ENCODE measurements at regions not wholly inside any gene's neighbourhood (a gene's known extent, or its start where the extent isn't known, plus 50 kb on each side); places are given as distances from the start of the nearest gene placed in this dataset.

DNA sequence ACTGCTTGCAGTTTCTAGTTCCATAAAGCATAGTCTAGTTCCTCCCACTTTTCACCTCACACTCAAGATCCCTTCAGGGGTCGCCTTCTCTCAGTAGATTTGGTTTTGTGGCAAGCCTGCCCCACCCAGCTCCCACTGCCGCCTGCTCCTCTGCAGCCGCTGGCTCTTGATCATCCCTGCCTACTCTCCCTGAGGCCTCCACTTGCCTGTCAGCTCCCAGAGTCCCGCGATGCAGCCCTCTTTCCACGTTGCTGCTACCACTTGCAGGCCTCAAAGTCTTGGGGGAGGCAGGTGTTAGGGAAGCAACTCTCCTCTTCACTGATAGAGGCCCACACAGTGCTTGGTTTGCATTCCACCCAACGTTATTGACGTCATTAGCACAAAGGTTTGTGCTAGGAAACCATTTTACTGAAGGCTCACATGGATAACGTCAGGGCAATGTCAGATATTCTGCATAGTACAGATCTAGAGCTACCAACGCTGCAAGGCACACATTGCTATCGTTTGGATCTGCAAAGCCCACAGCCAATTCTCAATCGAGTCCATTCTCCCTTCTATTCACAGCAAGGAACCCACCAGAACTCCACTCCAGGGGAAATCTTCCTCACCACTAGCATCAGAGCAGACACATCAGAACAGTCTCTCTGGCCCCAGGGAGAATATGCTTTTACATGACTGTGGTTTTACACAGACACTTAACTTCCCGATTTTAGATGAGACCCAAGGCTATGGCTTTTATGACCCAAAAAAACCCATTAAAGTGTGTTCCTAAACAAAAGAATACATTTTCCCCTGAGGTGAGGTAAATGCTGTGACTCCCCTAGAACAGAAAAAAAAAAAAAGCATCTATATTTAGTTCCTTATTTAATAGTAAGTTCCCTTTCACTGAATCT lies 519.5 kb upstream of the CAMK1G start:
- DNase-seq (ENCODE audit: low read depth) = no peak

DNA sequence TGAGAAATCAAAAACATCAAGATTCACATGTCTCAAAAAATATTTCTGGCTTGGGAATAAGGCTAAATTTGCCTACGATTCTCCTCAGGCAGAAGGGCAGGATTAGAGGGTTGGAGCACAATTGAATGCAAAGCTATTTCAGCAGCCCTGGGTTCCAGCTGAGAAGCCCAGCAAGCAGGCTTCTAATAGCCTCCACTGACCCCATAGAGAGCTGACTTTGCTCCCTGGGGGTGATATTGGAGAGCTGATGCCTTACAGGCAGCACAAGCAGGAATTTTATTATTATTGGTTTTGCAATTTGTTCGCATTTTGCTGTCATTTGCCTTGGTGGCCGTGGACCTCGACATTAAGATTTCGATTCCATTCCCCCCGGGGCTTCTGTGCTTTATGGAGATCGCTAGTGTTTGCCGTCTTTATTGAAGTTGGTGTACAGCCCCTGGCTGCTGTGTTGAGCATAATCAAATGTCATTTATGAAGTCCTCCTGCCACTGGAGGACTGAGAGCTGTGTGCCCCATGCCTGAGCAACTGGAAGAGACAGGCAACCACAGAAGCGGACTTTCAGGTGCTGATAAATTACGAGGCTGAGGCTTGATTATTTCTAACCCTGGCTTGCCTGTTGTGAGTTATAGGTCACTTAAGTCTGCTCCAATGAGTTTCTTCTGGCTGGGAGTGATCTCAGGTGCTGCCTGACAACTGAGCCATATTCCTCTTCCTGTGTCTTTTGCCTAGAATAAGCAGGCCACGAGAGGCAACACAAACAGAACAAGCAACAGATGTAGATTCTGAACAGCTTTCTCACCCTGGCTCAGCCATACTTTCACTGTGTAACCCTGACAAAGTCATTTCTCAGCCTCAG lies 518.4 kb upstream of the CAMK1G start:
- DNase-seq (ENCODE audit: low read depth) = no peak

DNA sequence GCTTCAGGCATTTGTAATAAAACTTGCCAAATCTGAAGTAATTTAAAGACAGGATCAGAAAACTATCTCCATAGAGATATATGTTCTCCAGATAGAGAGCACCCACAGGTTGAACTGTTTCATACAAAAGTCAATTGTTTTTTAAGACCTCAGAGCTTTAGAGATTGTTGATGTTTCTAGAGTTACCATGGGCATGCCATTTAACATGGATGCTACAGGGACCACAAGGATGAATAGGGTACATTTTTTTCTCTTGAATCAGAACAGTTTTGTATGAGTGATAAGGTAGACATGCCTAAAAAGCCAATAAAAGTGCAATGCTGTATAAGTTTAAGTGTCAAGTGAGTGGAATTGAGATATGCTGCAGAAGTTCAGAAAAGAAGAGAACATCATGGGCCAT lies 511.0 kb upstream of the CAMK1G start:
- DNase-seq (ENCODE audit: low read depth) = no peak

DNA sequence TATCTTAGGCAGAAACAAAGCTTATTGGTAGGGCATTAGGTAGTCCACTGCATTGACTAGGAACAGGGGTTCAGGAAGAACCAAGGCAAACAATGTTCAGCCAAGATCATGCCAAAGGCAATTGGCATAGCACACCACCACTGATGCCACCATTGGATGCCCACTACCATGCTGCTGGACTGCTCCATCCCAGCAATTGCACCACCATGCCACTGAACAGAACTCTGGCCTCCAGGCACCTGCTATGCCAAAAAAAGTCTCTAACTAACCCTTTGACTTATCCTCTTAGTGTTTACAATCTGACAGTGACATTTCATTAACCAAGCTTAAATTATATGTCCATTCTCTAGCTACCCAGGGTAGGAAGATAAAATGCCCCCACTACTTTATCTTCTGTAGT lies 509.6 kb upstream of the CAMK1G start:
- no peak for DNase-seq (ENCODE audit: low read depth)

DNA sequence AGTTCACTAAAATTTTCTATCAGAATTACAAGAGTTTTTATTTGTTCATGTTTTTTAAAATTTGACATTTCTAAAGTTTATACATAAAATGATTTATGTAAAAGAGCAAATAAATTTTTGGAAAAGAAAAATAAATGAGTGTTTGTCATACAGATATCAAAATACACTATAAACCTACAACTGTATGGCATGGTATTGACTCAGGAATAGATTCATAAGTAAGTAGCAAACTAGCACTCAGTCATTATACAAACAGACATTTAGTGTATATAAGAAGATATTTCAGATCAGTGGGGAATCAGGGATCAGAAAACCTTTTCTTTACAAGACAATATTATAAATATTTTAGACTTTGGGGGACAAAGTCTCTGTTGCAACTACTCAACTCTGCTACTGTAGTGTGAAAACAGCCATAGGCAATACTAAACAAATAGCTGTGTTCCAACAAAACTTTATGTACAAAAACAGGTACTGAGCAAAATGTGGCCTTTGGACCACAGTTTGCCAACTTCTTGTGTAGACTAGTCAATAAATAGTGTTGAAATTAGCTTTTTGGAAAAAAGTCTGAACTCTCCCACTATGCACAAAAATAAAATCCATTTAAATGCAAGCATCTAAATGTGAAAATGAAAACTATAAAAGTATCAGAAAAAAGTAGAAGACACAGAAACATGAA lies 508.8 kb upstream of the CAMK1G start:
- no peak for DNase-seq (ENCODE audit: low read depth)

DNA sequence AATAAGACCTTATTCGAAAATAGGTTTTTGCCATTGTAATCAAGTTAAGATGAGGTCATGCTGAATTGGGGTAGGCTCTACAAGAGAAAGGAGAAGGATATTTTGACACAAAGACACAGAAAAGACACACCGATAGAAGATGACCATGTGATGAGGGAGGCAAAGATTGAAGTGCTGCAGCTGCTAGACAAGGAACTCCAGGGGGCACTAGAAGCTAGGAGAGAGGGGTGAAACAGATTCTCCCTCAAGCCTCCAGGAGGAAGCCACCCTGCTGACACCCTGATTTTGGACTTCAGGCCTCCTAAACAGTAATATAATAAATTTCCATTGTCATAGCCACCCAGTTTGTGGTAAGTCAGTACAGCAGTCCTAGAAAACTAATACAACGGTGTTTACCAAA lies 506.8 kb upstream of the CAMK1G start:
- DNase-seq (ENCODE audit: low read depth) = no peak

DNA sequence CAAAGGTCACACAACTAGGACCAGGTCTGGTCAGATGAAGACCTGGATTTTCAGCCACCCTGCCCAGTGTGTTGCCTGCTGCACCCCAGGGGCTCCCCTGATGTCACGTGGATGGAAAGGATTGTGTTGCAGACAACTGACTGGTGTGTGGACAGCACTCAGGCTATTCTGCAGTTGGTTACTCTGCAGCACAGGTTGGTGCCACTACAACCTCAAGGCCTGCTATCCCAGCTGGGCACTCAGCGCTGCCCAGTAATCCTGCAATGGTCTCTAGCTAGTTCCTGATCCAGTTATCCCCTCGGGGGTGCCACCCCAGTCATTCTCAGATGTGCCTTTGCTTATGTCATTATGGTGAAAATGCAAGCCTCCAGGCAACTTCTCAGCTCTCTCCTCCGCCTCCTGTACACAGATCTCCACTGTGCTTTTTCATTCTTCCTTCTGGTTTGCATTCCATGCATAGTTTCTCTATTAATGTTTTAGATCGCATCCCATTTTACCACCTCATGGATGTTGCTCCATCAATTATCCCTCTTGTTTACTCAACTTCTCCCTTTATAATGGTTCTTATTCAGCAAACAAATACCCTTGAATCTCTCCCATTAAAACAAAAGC lies 503.2 kb upstream of the CAMK1G start:
- DNase-seq (ENCODE audit: low read depth) = no peak

DNA sequence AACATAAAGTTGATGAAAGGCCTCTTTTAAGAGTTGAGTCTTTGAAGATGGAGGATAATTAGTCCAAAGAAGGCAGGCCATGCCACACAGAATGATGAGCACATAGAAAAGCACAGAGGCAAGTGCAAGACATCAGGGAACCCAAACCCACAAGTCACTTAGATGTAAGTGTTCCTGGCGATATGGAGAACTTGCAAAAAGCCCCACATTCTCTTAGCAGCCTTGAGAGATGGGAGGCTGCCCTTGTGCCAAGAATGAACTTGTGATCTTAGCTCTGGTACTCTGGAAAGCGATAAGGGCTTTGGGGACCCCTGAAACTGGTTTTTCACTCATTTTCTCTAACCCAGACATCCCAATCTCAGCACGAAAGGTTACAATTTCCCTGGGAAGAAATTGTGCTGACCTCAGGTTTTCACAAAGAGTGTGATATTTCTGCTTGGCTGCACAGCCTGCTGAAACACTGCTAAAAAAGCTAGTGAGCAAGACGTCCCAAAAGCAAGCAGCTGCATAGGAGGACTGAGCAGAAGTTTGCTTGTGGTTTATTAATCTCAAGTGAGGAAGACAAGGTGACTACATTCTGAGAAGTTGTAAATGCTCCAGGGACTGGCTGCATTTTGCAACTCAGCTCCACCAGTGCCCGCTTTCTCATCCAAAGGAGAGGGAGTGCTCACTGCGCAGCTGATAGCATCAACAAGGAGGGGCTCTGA lies 496.9 kb upstream of the CAMK1G start:
- DNase-seq (ENCODE audit: low read depth) = no peak

DNA sequence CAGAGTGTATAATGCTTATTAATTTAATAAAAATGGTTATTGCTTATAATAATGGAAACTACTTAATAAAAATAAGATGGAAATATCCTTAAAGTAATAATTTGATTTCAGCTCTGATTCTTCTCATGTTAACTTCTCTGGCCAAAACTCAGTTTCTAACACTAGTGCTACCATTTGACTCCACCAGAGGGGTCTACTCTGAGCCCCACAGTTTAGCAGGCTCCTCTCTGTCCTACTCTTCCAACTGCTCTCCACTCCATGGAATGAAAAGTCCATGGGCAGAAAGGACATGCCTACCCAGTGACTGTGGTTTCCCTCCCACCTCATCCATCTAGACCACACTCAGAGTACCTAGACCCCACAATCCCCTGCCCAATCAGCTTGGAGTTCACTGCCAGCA lies 489.1 kb upstream of the CAMK1G start:
- DNase-seq (ENCODE audit: low read depth) = no peak

DNA sequence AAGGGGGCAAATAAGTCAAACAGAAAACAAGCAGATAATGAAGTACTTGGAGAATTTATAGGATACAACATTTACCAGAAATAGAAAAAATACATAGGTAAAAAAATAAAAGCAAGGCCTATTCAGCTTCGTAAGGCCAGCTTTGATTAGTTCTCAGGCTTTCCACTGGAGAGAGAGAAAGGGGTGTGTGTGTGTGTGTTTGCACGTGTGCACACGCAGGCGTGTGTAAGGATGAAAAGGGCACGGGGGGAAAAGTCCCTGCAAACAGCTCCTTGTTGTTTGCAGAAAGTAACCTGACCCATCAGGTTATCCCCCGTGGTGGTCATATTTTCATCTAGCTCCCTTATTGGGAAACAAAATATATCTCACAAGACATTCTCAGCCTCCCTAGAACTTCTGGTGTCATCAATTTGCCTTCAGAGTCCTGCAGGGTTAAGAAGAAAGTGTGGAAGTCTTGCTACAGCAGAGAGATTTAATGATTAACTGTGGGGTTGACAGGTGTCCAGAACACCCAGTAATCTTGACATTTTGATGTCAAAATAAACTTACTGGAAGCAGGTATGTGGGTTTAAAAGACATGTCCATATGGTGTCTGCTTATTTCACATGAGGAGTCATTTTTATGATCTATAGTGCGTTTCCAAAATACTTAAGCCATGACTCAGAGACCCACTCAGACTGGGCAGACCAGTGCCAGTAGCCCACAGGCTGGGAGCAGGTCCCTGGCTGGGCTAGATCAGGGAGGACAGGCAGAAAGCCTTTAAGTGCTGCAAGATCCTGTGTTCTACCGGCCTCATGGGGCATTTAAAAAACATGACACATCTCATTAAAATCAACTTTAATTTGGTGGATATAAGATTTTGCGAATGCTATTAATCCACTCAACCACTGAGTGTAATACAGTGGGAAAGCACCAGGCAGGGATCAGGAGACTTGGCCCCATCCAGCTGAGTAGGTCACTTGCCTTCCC lies 487.6 kb upstream of the CAMK1G start:
- no peak for DNase-seq (ENCODE audit: low read depth)

DNA sequence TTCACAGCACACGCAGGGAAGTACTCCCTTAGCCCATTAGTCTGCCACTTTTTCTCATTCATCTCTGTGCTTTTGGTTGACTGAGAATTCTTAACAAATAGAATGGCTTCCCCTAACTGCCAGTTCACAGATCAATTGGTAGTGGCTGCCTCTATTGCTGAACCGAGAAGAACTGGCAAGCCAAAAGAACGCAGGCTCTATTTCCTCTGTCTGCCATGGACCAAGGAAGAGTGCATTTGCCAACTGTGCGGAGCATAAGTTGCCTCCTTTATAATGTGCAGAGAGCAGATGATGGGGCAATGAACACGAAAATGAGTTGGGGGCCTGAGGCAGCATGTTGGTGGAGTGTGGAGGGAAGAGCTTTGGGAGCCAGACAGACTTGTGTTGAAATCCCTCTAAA lies 483.1 kb upstream of the CAMK1G start:
- DNase-seq (ENCODE audit: low read depth) = no peak

DNA sequence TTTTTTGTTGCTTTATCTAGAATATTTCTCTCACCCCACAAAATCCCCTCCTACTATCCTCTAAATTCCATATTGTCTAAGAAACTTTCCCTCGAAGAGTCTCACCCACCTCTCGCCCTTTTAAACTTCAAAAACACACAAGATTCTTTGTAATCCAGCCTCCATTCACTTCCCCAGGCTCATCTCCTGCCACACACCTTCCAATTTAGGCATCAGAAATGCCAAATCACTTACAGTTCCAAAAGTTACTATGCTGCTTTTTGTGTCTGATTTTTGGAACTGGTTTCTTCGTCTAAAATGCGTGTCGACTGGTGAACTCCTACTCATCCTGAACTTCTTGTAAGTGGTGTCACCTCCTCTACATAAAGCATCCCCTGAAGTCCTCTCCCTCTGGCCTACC lies 482.4 kb upstream of the CAMK1G start:
- DNase-seq (ENCODE audit: low read depth) = no peak

DNA sequence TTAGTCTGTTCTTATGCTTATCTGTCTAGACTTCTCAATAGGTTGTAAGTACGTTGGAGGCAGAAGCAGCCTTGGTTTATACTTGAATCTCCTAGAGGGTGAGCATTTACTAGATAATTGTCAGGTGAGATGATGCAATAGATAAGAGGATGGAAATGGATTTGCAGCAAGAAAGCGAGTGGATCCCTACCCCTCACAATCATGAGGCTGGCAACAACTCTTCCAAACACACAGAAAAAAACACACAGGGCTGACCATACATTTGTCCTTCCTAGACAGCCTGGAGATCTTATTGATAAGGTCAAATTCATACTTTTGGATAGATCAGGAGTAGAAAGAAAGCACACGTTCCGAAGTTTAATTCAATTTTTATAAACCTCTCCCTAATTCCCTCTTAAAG lies 481.4 kb upstream of the CAMK1G start:
- DNase-seq (ENCODE audit: low read depth) = no peak

DNA sequence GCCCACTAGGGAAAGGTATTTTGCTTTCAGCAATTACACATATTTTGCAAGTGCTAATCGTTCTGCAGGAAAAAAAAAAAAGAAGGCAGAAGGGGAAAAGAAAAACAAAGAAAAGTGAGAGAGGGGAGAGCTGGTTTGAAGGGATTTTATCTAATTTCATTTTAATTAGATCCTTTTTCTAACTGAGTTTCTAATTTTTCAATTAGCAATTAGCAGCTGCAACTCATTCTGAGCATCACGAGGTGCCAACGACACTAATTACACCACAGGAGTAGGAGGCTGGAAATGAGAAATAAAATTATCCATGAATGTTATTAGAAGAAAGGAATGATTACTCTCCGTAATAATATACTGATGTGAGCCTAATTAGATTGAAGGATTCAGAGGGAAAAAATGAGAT lies 481.0 kb upstream of the CAMK1G start:
- no peak for DNase-seq (ENCODE audit: low read depth)

DNA sequence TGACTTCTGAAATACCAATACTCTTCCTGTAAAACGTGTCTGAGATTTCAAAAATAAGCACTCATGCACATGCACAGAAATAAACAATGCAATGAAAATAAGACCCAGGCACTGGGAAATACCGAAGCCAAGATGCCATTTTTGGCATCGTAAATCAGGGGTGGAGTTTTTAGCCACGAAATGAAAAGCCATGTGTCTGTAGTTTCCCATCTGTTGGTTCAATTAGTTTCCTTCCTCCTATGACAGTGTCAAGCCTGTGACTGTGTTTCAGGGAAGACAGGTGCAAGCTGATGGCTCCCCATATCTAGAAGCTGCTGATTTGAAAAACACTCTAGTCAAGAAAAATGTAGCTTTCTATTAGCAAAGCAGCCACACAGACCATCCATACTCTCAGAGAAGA lies 480.4 kb upstream of the CAMK1G start:
- no peak for DNase-seq (ENCODE audit: low read depth)

DNA sequence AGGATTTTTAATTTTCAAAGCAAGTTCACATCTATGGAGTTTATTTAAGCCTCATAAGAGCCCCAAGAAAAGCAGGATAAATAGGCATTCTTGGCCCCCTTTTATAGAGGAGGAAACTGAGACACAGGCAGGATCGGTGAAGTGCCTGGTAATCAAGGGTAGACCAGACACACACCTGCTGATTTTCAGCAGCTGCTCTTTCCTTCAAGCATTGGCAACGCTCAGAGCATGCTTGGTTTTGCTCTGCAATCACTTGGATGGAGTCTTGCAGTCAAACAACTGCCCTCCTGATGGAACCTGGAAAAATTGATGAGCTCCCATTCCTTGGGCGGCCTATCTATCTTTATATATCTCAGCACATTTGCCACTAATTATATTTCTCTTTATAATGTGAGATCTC lies 478.9 kb upstream of the CAMK1G start:
- no peak for DNase-seq (ENCODE audit: low read depth)

DNA sequence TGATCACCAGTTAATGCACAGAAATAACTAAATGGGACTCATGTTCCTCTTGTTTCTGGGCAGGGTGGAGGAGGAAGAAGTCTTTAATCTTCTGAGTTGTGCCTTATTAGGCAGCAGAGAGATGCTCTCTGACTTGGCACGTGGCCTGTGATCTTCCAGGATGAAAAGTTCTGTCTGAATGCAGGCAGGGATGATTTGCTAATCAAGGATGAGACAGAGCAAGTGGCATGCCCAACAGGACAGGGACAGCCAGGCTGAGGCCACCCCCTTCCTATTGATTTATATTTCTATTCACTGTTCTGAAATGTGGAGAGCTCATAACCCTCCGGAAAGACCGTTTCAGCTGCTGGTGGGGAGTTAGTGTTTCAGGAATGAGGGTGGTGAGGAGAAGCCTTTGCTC lies 477.8 kb upstream of the CAMK1G start:
- no peak for DNase-seq (ENCODE audit: low read depth)

DNA sequence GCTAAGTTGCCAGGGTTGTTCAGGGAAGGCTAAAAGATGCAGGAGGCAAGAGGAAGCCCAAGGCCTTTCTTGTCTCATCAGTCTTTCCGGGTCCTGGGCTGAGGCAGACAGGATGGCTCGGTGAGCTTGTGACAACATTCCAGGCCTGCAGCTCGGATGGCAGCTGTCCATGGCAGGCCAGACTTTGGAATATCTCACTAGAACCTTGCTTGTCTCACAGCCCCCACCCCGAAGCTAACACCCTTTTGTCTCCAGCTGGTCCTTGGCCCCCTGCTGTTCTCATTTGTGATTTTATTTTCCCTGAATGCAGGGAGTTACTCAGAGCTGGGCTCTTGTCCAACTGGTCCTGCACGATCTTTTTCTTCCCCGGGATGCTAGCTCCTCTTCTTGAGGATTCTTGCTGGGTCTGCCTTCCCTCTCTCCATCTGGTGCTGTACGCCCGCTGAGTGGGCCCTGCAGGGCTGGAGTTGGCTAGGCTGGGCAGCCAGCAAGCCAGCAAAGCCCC lies 477.2 kb upstream of the CAMK1G start:
- no peak for DNase-seq (ENCODE audit: low read depth)

DNA sequence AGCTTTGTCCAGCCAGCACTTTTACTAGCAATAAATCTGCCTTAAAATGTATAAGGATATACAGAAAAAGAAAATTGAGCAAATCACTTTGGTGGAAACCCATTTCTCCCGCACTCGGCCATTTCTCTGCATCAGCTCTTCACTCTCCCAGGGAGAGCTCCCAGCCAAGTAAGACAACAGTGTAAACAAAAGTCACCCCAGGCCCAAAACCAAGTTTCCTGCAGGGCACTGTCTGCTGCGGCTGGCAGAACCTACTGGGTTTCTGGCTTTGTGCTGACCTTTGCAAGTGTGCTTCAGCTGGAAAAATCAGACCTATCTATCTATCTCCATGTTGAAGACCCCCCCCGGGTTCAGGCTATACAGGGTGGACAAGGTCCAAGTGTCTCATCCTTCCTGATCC lies 476.7 kb upstream of the CAMK1G start:
- DNase-seq (ENCODE audit: low read depth) = no peak

DNA sequence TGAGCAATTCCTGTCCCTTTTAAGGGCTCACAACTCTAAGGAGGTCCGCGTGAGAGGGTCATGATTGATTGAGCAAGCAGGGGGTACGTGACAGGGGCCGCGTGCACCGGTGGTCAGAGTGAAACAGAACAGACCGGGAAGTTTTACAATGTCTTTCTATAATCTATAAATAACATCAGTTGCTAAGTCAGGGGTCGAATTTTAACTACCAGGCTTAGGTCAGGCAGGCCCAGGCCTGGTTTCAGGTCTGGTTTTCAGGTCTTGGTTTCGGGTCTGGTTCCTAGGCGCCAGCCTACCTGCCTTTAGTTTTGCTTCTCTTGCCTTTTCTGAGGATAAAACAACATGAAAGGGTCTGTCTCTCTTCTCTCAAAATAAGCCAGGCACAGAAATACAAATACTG lies 476.0 kb upstream of the CAMK1G start:
- no peak for DNase-seq (ENCODE audit: low read depth)

Data from CMK (cell line).